ENCODE measurements at regions not wholly inside any gene's neighbourhood (a gene's known extent, or its start where the extent isn't known, plus 50 kb on each side); places are given as distances from the start of the nearest gene placed in this dataset.
A peak's percentile ranks its signal among the peaks of the same experiment; 100 is the strongest.

DNA sequence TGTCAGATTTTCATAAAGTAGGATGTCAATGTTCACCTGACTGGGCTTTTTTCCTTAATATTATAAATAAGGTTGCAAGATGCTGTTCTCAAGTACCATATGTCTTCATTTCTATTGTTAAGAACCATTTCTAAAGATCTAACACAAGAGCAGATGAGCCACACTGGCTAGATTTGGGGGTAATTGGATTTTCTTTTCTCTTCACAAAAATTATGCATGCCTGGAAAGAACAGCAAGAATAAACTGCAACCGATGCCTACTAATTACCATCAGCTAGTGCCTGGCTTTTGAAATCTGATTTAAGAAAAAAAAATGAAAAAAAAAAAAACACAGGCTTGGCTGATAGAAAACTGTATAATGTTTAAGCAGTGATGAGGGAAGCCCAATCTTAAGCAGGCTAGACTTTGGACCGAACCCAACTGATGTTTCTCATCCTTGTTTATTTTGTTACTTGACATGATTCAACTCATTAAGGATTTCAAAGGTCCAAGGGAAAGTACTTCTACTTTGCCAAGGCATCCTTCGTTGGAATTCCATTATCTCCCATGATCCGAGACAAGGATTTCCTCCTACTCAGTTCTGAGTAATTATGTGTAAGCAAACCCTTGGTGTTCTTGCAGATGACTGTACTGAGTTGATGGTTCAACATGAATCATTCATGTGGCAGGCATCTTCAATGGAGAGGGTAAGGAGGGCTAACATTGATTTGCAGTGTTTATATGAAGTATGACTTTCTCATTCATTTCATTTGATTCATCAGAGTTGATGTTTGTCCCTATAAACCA, 300.5 kb downstream of the SPRY2 start:
- TF ChIP-seq, protein P1, sequence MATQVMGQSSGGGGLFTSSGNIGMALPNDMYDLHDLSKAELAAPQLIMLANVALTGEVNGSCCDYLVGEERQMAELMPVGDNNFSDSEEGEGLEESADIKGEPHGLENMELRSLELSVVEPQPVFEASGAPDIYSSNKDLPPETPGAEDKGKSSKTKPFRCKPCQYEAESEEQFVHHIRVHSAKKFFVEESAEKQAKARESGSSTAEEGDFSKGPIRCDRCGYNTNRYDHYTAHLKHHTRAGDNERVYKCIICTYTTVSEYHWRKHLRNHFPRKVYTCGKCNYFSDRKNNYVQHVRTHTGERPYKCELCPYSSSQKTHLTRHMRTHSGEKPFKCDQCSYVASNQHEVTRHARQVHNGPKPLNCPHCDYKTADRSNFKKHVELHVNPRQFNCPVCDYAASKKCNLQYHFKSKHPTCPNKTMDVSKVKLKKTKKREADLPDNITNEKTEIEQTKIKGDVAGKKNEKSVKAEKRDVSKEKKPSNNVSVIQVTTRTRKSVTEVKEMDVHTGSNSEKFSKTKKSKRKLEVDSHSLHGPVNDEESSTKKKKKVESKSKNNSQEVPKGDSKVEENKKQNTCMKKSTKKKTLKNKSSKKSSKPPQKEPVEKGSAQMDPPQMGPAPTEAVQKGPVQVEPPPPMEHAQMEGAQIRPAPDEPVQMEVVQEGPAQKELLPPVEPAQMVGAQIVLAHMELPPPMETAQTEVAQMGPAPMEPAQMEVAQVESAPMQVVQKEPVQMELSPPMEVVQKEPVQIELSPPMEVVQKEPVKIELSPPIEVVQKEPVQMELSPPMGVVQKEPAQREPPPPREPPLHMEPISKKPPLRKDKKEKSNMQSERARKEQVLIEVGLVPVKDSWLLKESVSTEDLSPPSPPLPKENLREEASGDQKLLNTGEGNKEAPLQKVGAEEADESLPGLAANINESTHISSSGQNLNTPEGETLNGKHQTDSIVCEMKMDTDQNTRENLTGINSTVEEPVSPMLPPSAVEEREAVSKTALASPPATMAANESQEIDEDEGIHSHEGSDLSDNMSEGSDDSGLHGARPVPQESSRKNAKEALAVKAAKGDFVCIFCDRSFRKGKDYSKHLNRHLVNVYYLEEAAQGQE (IDR thresholded peaks at IDR 0.05; ENCODE audit: insufficient read depth in 1 of 2, low read depth in 2 of 2, low read length in 2 of 2): peak in 1 of 2 experiments; percentile 67; a peak in 2 of 4 replicates
- TF ChIP-seq POLR2AphosphoS5 (IDR thresholded peaks at IDR 0.05; ENCODE audit: low read depth, low read length): peak; percentile 58; the same call in 1 of the 2 replicates
- 0 out of 2 replicates have a peak, but pooled peaks have one; percentile 71 for TF ChIP-seq SIN3A (IDR thresholded peaks at IDR 0.05; ENCODE audit: borderline replicate concordance, insufficient read depth, low read length)
- 0 out of 2 replicates have a peak, but pooled peaks have one; percentile 39 for TF ChIP-seq TAF1 (IDR thresholded peaks at IDR 0.05; ENCODE audit: borderline replicate concordance, insufficient read depth, low read length)
- TF ChIP-seq FOXP2 (optimal IDR thresholded peaks at IDR 0.05; ENCODE audit: borderline replicate concordance, extremely low read depth, extremely low read length, insufficient read depth): no peak

DNA sequence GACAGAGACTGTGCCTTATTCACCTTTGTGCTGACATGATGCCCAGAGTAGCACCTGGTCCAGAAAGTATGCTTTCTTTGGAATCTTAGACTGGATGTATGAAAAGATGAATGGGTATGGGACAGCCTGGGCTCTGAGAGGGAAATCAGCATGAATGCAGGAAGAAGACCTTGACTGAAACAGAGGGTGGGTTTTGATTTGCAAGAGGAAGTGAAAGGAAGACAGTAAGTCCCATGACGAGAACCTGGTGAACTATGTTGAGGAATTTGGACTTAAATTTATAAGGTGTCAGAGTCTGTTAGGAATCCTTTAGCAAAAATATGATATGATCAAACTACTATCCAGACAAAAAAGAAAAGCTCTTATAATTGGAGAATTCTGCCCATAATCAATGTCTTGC, 301.9 kb downstream of the SPRY2 start:
- no peak for TF ChIP-seq TAF1 (IDR thresholded peaks at IDR 0.05; ENCODE audit: borderline replicate concordance, insufficient read depth, low read length)
- TF ChIP-seq FOXP2 (optimal IDR thresholded peaks at IDR 0.05; ENCODE audit: borderline replicate concordance, extremely low read depth, extremely low read length, insufficient read depth): no peak
- TF ChIP-seq SIN3A (IDR thresholded peaks at IDR 0.05; ENCODE audit: borderline replicate concordance, insufficient read depth, low read length): no peak

DNA sequence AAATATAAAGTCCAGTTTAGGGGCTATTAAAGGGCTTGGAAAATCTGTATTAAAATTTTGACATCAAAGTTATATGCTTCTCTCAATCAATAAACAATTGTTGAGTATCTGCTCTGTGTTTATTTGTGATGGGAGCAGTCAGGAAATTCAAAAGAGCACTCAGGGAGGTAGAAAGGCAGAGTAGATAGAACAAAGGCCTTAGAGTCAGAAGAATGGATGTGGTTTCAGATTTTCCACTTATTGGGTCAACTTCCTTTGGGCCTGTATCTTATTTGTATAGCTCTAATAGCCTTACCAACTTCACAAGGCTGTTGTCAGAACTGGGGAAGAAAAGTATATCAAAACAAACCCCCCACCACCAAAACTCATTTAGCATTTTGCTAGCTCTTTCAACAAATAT, 302.6 kb downstream of the SPRY2 start:
- TF ChIP-seq FOXP2 (optimal IDR thresholded peaks at IDR 0.05; ENCODE audit: borderline replicate concordance, extremely low read depth, extremely low read length, insufficient read depth): no peak
- no peak for TF ChIP-seq POLR2AphosphoS5 (IDR thresholded peaks at IDR 0.05; ENCODE audit: low read depth, low read length)
- TF ChIP-seq, protein P1 (IDR thresholded peaks at IDR 0.05; ENCODE audit: insufficient read depth in 1 of 2, low read depth in 2 of 2, low read length in 2 of 2): no peak

GRCh38 chr13:80037505-80037888, 303.4 kb downstream of the SPRY2 start:
- TF ChIP-seq, protein P1 (IDR thresholded peaks at IDR 0.05; ENCODE audit: insufficient read depth in 1 of 2, low read depth in 2 of 2, low read length in 2 of 2): no peak
- TF ChIP-seq POLR2AphosphoS5 (IDR thresholded peaks at IDR 0.05; ENCODE audit: low read depth, low read length): no peak
- TF ChIP-seq SIN3A (IDR thresholded peaks at IDR 0.05; ENCODE audit: borderline replicate concordance, insufficient read depth, low read length): no peak
- TF ChIP-seq FOXP2 (optimal IDR thresholded peaks at IDR 0.05; ENCODE audit: borderline replicate concordance, extremely low read depth, extremely low read length, insufficient read depth): no peak
- no peak for TF ChIP-seq TAF1 (IDR thresholded peaks at IDR 0.05; ENCODE audit: borderline replicate concordance, insufficient read depth, low read length)

DNA sequence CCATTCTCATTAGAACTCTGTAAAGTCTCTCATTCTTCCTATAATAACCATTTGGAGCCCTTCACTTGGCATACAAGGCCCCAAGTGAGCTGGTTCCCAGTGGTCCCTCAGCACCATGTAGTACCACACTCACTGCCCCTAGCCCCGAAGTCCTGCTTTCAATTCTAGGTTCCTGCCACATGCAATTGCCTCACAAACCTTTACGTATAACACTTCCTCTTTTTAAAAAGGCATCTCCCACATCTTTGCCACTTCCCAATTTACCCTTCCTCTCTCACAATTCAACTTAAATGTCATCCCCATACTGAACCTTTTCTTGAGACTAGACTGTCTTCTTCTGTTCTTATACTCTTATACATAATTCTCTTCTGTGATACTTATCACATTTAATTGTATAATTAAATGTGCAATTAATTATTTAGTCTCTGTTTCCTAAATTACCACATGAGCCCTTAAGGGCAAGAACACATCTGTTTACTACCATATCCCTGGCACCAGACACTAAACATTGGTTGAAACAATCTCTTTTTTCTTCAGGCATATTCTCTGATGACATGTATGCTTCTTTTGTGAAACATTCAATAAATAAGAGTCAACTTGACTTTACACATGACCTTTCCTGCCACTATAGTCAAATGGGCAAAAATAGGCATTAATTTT, 304.0 kb downstream of the SPRY2 start:
- no peak for TF ChIP-seq TAF1 (IDR thresholded peaks at IDR 0.05; ENCODE audit: borderline replicate concordance, insufficient read depth, low read length)
- TF ChIP-seq, protein P1 (IDR thresholded peaks at IDR 0.05; ENCODE audit: insufficient read depth in 1 of 2, low read depth in 2 of 2, low read length in 2 of 2): no peak
- TF ChIP-seq SIN3A (IDR thresholded peaks at IDR 0.05; ENCODE audit: borderline replicate concordance, insufficient read depth, low read length): no peak
- no peak for TF ChIP-seq POLR2AphosphoS5 (IDR thresholded peaks at IDR 0.05; ENCODE audit: low read depth, low read length)
- no peak for TF ChIP-seq FOXP2 (optimal IDR thresholded peaks at IDR 0.05; ENCODE audit: borderline replicate concordance, extremely low read depth, extremely low read length, insufficient read depth)

Measured in PFSK-1 (cell line).